Activated B cell treated with CpG ODN at 0.5 μM for 24 hours (primary cell): ENCODE measurements at regions not wholly inside any gene's neighbourhood (a gene's known extent, or its start where the extent isn't known, plus 50 kb on each side); places are given as distances from the start of the nearest gene placed in this dataset.

Source experiments
- ATAC-seq: fragments of 200-7000 bp; cut with Tn5 transposase; one replicate; pipeline ENCODE4 v1.10.0; 2021; ENCODE audit warnings: low read depth, mild to moderate bottlenecking, moderate library complexity
- CTCF ChIA-PET: fragments of 350-600 bp; sonication (Branson Sonifier 250); formaldehyde crosslinking; loops from one replicate; lab custom pipeline; 2021; ENCODE audit warnings: antibody characterized with exemption; lab: Charles Lee
- POLR2A ChIA-PET: fragments of 350-600 bp; sonication (Branson Sonifier 250); formaldehyde crosslinking; loops from one replicate; lab custom pipeline; 2021; ENCODE audit warnings: antibody characterized with exemption; lab: Charles Lee
- DNase-seq: peaks from one replicate; pipeline ENCODE4 v3.0.0; 2022
- H3K27ac Mint-ChIP-seq: one replicate; pipeline ENCODE4 v1.8.0; 2020; ENCODE audit warnings: mixed read lengths
- H3K27me3 Mint-ChIP-seq: one replicate; pipeline ENCODE4 v1.8.0; 2021; ENCODE audit warnings: mixed read lengths
- H3K36me3 Mint-ChIP-seq: one replicate; pipeline ENCODE4 v1.8.0; 2021; ENCODE audit warnings: low read depth, mixed read lengths
- H3K4me1 Mint-ChIP-seq: one replicate; pipeline ENCODE4 v1.8.0; 2021; ENCODE audit warnings: mixed read lengths
- H3K4me3 Mint-ChIP-seq: one replicate; pipeline ENCODE4 v1.8.0; 2020; ENCODE audit warnings: mild to moderate bottlenecking, mixed read lengths
- H3K9me3 Mint-ChIP-seq: one replicate; pipeline ENCODE4 v1.8.0; 2020; ENCODE audit warnings: mixed read lengths
- intact Hi-C: fragments of 100-400 bp; cut with micrococcal nuclease; formaldehyde crosslinking; loops from one replicate; pipeline ENCODE4 v1.15.1; 2024
- TF ChIP-seq, protein P1 (sequence below): fragments of 200-600 bp; IDR thresholded peaks from one replicate; pipeline ENCODE4 v1.8.0; 2022; ENCODE audit warnings: antibody characterized with exemption, mild to moderate bottlenecking

DNA sequence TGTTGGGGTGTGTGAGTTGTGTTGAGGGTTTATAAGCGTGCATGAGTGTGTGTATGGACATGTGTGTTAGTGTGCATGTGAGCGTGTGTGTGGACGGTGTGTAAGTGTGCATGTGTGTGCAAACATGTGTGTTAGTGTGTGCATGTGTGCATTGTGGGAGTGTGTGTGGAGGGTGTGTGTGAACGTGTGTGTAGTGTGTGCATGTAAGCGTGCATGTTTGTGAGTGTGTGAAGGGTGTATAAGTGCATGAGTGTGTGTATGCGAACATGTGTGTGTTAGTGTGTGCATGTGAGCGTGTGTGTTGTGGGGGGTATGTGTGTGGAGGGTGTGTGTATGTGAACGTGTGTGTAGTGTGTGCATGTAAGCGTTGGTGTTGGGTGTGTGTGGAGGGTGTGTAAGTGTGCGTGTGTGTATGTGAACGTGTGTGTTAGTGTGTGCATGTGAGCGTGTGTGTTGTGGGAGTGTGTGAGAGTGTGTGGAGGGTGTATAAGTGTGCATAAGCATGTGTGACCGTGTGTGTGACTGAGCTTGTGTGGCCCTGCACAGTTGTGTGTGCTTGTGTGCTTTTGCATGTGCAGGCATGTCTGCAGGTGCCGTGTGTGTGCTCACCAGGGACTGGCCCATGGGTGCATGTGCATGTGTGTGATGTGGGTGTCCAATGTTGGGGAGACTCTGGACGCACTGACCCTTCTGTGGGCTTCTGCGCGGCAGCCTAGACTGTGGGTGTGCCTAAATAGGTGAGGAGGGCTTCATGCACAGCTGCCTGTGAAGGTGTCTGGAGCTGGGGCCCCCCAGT is 866.2 kb downstream of the TBC1D22A start:
- Mint-ChIP-seq H3K9me3 (peaks cover 3% of the 10 kb centered on the region), H3K36me3 (no peaks in the 10 kb centered on the region), H3K27ac (no peak overlapping the region), H3K27me3 (no peaks in the 10 kb centered on the region), H3K4me1 (no peaks in the 10 kb centered on the region), H3K4me3 (no peak overlapping the region)
- ChIA-PET CTCF (no interaction called here), POLR2A (no interaction called here)
- no peak for ATAC-seq
- intact Hi-C loops: no loop called here
- TF ChIP-seq, protein P1, sequence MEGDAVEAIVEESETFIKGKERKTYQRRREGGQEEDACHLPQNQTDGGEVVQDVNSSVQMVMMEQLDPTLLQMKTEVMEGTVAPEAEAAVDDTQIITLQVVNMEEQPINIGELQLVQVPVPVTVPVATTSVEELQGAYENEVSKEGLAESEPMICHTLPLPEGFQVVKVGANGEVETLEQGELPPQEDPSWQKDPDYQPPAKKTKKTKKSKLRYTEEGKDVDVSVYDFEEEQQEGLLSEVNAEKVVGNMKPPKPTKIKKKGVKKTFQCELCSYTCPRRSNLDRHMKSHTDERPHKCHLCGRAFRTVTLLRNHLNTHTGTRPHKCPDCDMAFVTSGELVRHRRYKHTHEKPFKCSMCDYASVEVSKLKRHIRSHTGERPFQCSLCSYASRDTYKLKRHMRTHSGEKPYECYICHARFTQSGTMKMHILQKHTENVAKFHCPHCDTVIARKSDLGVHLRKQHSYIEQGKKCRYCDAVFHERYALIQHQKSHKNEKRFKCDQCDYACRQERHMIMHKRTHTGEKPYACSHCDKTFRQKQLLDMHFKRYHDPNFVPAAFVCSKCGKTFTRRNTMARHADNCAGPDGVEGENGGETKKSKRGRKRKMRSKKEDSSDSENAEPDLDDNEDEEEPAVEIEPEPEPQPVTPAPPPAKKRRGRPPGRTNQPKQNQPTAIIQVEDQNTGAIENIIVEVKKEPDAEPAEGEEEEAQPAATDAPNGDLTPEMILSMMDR: no peak
- DNase-seq: no peak

DNA sequence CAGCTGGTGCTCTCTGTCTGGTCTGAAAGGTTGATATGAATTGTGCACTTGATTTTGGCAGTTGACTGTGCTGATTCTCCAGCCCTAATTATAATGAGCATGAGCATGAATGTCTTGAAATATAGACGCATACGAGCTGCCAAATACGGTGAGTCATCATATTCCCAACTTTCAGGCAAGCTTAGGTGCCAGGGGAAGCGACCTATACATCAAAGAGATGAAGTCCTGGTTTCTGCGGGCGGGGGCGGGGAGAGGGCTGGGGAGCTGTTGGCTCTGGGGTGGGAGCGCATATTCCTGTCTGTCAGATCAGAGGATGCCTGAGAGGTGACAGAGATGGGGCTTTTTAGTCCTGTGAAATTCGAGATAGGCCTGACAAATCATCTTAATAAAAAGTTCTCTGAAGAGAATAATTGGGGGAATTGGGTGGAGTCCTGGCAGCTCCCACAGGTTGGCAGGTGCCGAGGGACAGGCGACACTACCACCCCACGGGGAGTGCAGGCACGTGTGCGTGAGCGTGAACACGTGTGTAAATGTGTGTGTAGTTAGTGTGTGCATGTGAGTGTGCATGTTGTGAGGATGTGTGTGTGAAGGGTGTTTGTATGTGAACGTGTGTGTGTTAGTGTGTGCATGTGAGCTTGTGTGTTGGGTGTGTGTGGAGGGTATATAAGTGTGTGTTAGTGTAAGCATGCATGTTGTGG is 865.3 kb downstream of the TBC1D22A start:
- no peaks in the 10 kb centered on the region for H3K4me1 Mint-ChIP-seq
- H3K27me3 Mint-ChIP-seq: no peaks in the 10 kb centered on the region
- ChIA-PET CTCF (no interaction called here), POLR2A (no interaction called here)
- H3K4me3 Mint-ChIP-seq: no peak overlapping the region
- no peak for ATAC-seq
- H3K36me3 Mint-ChIP-seq: no peaks in the 10 kb centered on the region
- intact Hi-C loops: loop anchor here (2.0 kb wide), 1 partner anchor 865 kb away; no protein-coding TSS in a partner anchor
- no peak overlapping the region for H3K27ac Mint-ChIP-seq
- H3K9me3 Mint-ChIP-seq: no peaks in the 10 kb centered on the region
- no peak for DNase-seq
- TF ChIP-seq, protein P1: no peak

DNA sequence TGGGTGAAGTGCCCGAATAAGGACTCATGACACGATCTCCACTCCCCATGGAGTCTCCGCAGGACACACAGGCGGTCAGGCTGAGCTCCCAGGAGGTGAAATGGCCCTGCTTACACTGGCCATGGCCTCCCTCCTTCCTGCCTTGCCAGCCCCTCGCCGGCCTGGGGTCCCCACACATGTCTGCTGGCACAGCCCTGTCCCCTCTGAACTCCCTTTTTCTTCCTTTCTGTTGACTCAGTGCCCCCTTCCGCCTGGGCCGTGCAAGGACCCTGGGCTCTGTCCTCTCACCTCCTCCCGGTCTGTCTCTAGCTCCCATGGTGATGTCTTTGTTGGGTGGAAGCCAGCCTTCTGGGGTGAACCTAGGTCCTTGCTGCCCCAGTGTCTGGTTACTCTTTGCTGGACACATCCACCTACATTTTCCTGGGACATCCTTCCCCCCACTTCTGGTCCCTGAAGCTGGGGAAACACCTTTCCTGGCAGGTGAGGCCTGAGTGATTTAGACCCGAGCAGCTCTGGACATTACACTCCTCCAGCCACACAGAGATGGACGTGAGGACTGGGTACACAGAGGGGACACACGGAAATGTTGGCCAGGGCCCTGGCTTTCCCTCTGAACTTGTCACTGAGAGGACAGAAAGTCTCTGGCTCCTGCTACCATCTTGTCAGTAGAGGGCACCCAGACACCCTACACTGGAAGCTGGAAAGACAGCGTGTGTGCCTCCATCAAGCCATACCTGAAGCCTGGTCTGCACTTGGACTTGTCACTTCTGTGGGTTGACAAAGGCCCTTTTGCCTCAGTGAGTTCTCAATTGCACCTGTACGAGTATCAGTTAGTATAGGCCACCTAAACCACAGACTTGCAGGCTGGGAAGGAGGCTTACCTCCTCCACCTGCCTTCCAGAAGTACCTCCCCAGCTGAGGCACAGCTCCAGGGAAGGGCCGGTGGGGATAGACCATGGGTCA is 864.3 kb downstream of the TBC1D22A start:
- CTCF ChIA-PET: no interaction called here
- Mint-ChIP-seq H3K9me3 (no peaks in the 10 kb centered on the region), H3K27me3 (no peaks in the 10 kb centered on the region), H3K36me3 (no peaks in the 10 kb centered on the region), H3K27ac (no peak overlapping the region), H3K4me1 (no peaks in the 10 kb centered on the region), H3K4me3 (no peak overlapping the region)
- POLR2A ChIA-PET: no interaction called here
- DNase-seq: no peak
- ATAC-seq: no peak
- TF ChIP-seq, protein P1: no peak
- intact Hi-C loops: loop anchor here (2.0 kb wide), 1 partner anchor 866 kb away; no protein-coding TSS in a partner anchor

DNA sequence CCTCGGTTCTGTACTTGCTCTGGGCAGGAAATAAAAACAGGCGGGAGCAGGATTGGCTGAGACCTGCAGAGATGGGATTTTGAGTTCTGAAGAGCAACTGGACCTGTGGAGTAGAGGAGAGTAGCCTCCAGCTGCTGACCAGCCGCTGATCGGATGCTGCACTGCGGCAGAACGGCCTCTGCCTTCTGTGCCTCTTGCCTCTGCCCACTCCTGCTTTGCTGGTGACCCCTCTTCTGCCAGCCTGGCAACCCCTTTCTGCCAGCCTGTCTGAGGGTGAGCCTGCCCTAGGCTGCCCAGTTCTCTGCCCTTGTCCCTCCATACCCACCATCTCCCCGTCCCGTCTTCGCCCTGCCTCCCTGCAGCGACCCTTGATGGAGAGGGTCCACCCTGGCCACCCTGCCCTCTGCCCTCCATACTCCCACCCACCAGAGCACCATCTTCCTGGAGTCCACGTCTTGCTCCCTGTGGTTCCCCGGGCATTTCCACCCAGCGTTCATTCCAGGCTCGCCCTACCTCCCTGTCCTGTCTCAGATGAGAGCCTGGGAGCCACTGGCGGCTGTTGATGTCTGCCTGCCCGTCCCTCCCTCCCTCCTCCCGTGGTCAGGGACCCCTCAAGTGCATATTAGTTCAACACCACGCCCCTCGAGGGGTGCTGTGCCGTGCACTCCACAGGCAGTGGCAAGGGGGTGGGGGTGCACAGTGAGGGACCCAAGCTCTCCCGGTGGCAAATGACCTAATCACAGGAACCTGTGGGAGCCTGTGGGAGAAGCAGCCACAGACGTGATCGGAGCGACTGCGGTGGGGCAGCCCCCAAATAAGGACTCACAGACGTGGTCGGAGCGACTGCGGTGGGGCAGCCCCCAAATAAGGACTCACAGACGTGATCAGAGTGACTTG is 863.3 kb downstream of the TBC1D22A start:
- TF ChIP-seq, protein P1: no peak
- Mint-ChIP-seq H3K4me3 (no peak overlapping the region), H3K9me3 (no peaks in the 10 kb centered on the region), H3K27me3 (no peaks in the 10 kb centered on the region), H3K4me1 (no peaks in the 10 kb centered on the region), H3K36me3 (no peaks in the 10 kb centered on the region), H3K27ac (no peak overlapping the region)
- intact Hi-C loops: loop anchor here (2.0 kb wide), 1 partner anchor 867 kb away; no protein-coding TSS in a partner anchor
- POLR2A ChIA-PET: no interaction called here
- DNase-seq (no peak), ATAC-seq (no peak)
- CTCF ChIA-PET: no interaction called here
